GM19328 (cell line): ENCODE measurements at regions not wholly inside any gene's neighbourhood (a gene's known extent, or its start where the extent isn't known, plus 50 kb on each side); places are given as distances from the start of the nearest gene placed in this dataset.

Source experiments
- ATAC-seq: cut with Tn5 transposase; IDR thresholded peaks from one replicate; pipeline ENCODE4 v1.9.1; 2021; ENCODE audit warnings: mild to moderate bottlenecking, moderate library complexity; ENCODE audit not compliant: unreplicated experiment

DNA sequence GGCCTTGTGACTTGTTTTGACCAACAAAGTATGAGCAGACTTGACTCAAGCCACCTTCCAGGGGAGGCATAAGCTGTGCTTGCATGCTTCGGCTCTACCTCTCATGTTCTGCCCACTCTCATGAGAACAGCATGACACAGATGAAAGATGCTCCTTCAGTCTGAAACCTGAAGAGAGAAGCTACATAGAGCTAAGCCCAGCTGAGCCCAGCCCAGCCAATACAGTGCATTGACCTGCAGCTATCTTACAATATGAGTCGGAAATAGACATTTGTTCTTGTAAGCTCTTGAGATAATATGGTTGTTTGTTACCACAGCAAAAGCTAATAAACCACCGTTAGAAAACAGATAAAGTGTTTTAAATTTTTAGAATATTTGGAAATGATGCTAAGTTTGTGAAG, 426.7 kb upstream of the PKDCC start:
- no peak for ATAC-seq

- ATAC-seq = no peak
These were observed 426.3 kb upstream of the PKDCC start for GRCh38 chr2:41621563-41621962.

- ATAC-seq = no peak
These were observed 425.5 kb upstream of the PKDCC start for GRCh38 chr2:41622301-41622700.

GRCh38 chr2:41626936-41627335, 420.9 kb upstream of the PKDCC start:
- no peak for ATAC-seq

GRCh38 chr2:41634686-41635085, 413.1 kb upstream of the PKDCC start:
- ATAC-seq = no peak

- no peak for ATAC-seq
These were observed 402.9 kb upstream of the PKDCC start for GRCh38 chr2:41644936-41645335.

DNA sequence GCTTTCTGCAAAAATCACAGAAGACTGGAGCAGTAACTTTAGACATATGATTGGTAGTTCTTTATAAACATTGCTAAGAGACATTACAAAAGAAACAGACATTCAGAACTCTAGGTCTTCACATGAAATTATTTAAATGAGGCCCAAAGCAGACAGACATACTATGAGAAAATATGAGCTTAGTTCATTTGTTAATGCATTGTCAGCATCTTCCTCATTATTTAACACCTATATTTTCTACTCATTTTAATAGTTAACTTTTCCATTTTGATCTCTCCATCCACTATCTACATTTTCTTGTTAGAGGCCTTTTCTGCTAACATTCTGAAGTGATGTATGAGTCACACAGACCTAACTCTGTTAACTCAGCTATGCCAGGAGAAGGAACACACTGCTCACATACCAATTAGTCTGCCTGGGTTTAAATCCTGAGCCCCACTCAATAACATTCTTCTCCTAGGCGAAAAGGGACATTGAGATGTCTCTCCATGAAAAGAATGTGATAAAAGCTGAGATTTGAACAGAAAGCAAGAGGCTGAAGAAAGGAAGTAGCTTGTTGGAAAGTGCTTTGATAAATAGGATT, 400.3 kb upstream of the PKDCC start:
- ATAC-seq = no peak

GRCh38 chr2:41657226-41657625, 390.6 kb upstream of the PKDCC start:
- no peak for ATAC-seq

GRCh38 chr2:41659758-41660157, 388.1 kb upstream of the PKDCC start:
- ATAC-seq = no peak

DNA sequence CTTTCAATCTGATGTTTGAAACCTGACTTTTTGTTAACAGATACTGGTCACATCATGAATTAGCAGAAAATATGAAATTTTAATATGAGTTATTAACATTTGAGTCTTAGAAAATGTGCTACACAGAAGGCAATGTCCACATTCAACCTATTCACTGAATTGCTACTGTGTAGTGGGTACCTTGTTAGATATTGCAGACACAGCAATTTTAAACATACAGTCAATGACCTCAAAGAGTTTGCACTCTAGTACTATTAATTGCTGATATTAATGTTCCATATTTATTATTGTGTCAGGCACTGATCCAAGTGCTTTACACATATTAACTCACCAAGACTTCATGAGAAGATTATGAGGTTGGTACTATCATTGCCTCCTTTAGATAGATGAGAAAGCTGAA, 385.4 kb upstream of the PKDCC start:
- ATAC-seq = no peak

DNA sequence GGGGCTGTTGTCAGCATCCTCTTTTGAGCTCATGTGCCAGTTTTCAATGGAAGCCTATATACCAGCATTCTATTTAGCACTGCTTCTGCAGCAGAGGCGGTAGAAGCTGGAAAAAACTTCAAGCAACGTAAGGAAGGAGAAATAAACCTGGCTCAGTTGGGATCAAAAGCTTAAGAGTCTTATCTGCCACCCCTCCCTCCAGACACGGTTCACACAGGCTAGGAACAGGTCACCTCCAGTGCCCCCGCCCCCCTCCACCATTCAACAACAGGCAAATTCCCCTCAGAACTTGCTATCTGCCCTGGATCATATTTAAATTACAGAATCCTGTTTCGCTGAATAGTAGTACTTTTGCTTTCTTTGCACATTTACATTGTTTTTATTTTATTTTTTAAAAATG, 384.8 kb upstream of the PKDCC start:
- no peak for ATAC-seq

GRCh38 chr2:41668529-41668928, 379.3 kb upstream of the PKDCC start:
- no peak for ATAC-seq

GRCh38 chr2:41678639-41679038, 369.2 kb upstream of the PKDCC start:
- no peak for ATAC-seq

DNA sequence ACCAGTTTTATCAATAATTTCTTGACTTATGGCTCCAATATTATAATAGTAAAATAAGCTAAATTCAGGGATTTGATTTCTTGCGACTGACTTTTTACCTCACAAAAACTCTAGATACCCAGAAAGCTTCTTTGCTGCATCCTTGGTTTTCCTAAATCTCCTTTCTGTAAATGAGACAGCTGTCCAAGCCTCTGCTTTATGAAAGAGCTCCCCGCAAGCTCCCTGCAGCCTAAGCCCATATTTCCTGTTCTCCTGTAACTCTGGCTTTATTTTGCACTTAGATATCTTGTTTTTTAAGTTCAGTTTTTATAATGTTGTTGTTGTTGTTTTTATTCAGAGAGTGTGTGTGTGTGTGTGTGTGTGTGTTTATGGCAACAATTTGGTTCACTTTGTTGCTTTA, 361.7 kb upstream of the PKDCC start:
- no peak for ATAC-seq

DNA sequence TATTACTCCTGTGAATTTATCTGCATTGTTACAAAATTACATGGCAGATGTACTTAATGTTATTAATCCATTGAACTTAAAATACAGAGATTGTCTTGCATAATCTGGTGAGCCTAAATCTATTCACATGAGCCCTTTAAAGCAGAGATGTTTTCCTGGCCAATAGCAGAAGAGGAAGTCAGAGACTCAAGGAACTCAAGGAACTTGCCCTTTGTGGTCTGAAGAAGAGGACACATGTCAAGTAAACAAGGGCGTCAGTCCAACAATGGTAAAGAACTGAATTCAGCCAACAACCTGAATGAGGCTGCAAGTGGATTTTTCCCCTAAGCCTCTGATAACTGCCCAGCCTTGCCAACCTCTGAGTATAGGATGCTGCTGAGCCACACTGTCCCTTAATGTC, 356.3 kb upstream of the PKDCC start:
- ATAC-seq = no peak

- ATAC-seq = no peak
These were observed 353.2 kb upstream of the PKDCC start for GRCh38 chr2:41694536-41695049.

- ATAC-seq = no peak
These were observed 352.4 kb upstream of the PKDCC start for GRCh38 chr2:41695198-41696113.

- ATAC-seq = no peak
These were observed 350.4 kb upstream of the PKDCC start for GRCh38 chr2:41697389-41697788.

- no peak for ATAC-seq
These were observed 349.0 kb upstream of the PKDCC start for GRCh38 chr2:41698678-41699422.

- no peak for ATAC-seq
These were observed 346.6 kb upstream of the PKDCC start for GRCh38 chr2:41701231-41701630.

DNA sequence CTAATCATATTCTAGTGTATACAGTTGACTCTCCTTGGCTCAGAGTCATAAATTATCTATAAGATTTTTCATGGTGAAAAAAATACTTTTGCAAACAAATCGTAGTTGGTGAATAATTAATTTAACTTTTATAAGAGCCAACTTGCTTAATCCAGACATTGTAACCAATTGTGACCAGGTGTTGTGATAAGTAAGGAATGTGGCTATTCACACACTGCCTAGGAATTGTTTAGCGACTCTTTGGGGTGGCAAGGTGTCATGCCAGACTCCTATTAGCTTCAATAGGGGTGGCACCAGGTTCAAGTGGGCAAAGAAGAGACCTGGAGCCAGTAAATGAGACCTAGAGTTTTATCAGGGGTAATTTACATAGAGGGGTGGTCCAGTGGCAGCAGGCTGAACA, 344.7 kb upstream of the PKDCC start:
- no peak for ATAC-seq

DNA sequence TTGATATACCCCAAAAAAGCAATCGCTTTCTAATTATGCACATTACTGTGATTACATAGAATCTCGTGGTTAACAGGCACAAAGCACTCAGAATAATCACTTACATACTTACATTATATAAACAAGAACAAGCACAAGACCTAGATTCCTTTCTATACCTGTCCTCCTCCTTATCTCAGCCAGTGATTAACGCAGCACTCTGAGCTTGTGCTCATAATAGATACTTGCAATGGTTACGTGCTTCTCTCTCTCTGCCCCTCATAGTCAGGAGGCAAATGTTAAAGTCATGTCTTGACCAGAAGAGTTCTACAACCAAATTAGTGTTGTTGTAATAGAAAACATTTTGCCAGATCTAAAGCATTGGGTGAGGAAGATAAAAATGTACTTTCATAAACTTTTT, 342.2 kb upstream of the PKDCC start:
- no peak for ATAC-seq
